ENCODE measurements at regions not wholly inside any gene's neighbourhood (a gene's known extent, or its start where the extent isn't known, plus 50 kb on each side); places are given as distances from the start of the nearest gene placed in this dataset.

DNA sequence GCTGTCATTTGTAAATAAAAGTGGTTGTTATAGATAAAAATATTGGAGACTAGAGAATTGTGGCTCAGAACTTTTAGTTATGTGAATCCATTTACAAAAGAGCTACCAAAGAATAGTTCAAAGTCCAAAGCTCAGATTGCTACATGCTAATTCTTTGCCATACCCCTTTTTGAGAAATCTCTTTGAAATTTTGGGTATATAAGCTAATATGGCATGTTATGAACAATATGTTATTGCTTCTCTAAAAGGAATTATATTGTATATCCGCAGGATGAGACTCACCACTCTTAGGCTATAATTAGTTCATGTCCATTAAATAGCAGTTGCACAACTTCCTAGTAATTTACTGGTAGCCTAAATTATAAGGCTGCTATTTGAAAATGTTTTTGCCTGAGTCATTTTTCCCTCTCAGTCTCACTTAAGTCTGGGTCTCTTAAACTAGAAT is 178.0 kb downstream of the ZNF281 start (continued):
- TF ChIP-seq HDAC2 (IDR thresholded peaks at IDR 0.05; ENCODE audit: borderline replicate concordance in 1 of 2, low read depth in 2 of 2, low read length in 2 of 2) (no peak), SRF (IDR thresholded peaks at IDR 0.05; ENCODE audit: low read depth, low read length) (no peak), NRF1 (IDR thresholded peaks at IDR 0.05; ENCODE audit: low read depth, low read length) (no peak), YY1 (IDR thresholded peaks at IDR 0.05; ENCODE audit: low read depth, low read length) (no peak)
- TF ChIP-seq, protein P1, sequence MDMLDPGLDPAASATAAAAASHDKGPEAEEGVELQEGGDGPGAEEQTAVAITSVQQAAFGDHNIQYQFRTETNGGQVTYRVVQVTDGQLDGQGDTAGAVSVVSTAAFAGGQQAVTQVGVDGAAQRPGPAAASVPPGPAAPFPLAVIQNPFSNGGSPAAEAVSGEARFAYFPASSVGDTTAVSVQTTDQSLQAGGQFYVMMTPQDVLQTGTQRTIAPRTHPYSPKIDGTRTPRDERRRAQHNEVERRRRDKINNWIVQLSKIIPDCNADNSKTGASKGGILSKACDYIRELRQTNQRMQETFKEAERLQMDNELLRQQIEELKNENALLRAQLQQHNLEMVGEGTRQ (IDR thresholded peaks at IDR 0.05; ENCODE audit: low read length) = no peak

Data from H1 (cell line).